IMR-90 (cell line): ENCODE measurements at regions not wholly inside any gene's neighbourhood (a gene's known extent, or its start where the extent isn't known, plus 50 kb on each side); places are given as distances from the start of the nearest gene placed in this dataset.

Source experiments
- ATAC-seq: fragments of 200-7000 bp; cut with Tn5 transposase; 2 replicates; pipeline ENCODE4 v1.9.1; 2020; ENCODE audit warnings: low read depth, mild to moderate bottlenecking, moderate library complexity
- BruUV-seq: library from RNA; stranded (reverse); fragments of 400-500 nt; replicated peaks from 2 replicates; lab custom pipeline; 2021; lab: Mats Ljungman, UMichigan
- CTCF ChIA-PET: fragments of 300-600 bp; formaldehyde crosslinking; extraction: SDS; loops from one replicate; lab custom pipeline; 2021; ENCODE audit warnings: antibody characterized with exemption; lab: Yijun Ruan, JAX
- POLR2A ChIA-PET: fragments of 300-600 bp; sonication (Branson Sonifier 250); formaldehyde crosslinking; loops from one replicate; lab custom pipeline; 2022; ENCODE audit warnings: antibody characterized with exemption; ENCODE audit not compliant: unreplicated experiment; lab: Charles Lee
- DNase-seq: peaks from one replicate; pipeline ENCODE4 v3.0.0; 2013
- H2AFZ ChIP-seq: replicated peaks from 2 replicates; pipeline ENCODE3; 2013; ENCODE audit warnings: low read length, mild to moderate bottlenecking; ENCODE audit not compliant: poor library complexity
- H2AK5ac ChIP-seq: 2 replicates; pipeline ENCODE4 v1.6.1; 2013; ENCODE audit warnings: low read depth, low read length, inconsistent platforms
- H2AK9ac ChIP-seq: replicated peaks from 2 replicates; pipeline ENCODE3; 2013; ENCODE audit warnings: mild to moderate bottlenecking, low read depth, low read length, moderate library complexity; ENCODE audit not compliant: poor library complexity
- H2BK120ac ChIP-seq: 2 replicates; pipeline ENCODE4 v1.6.1; 2013; ENCODE audit warnings: low read depth, low read length, inconsistent platforms
- H2BK15ac ChIP-seq: 3 replicates; pipeline ENCODE4 v1.6.1; 2013; ENCODE audit warnings: low read depth, low read length, inconsistent platforms
- H2BK20ac ChIP-seq: 2 replicates; pipeline ENCODE4 v1.6.1; 2013; ENCODE audit warnings: low read depth, mild to moderate bottlenecking, inconsistent platforms, low read length, moderate library complexity
- H2BK5ac ChIP-seq: 2 replicates; pipeline ENCODE4 v1.6.1; 2013; ENCODE audit warnings: mild to moderate bottlenecking, low read depth, low read length, inconsistent platforms; ENCODE audit not compliant: poor library complexity, severe bottlenecking
- H3K14ac ChIP-seq: replicated peaks from 2 replicates; pipeline ENCODE4 v1.6.1; 2013; ENCODE audit warnings: low read depth, low read length, inconsistent platforms
- H3K18ac ChIP-seq: 2 replicates; pipeline ENCODE4 v1.6.1; 2013; ENCODE audit warnings: low read depth, low read length, control low read depth
- H3K23ac ChIP-seq: 2 replicates; pipeline ENCODE4 v1.6.1; 2013; ENCODE audit warnings: low read depth, low read length, inconsistent platforms
- H3K27ac ChIP-seq: 2 replicates; pipeline ENCODE4 v1.5.1; 2013; ENCODE audit warnings: mild to moderate bottlenecking, control low read depth, low read length; ENCODE audit not compliant: insufficient read depth
- H3K27me3 ChIP-seq: 2 replicates; pipeline ENCODE4 v1.6.1; 2013; ENCODE audit warnings: low read length; ENCODE audit not compliant: control insufficient read depth, insufficient read depth
- H3K36me3 ChIP-seq: 2 replicates; pipeline ENCODE4 v1.6.1; 2013; ENCODE audit warnings: low read length, mixed read lengths; ENCODE audit not compliant: control insufficient read depth, insufficient read depth
- H3K4ac ChIP-seq: 2 replicates; pipeline ENCODE4 v1.6.1; 2013; ENCODE audit warnings: low read depth, low read length, inconsistent platforms
- H3K4me1 ChIP-seq: 2 replicates; pipeline ENCODE4 v1.6.1; 2013; ENCODE audit warnings: low read length, mixed read lengths; ENCODE audit not compliant: control insufficient read depth, insufficient read depth
- H3K4me2 ChIP-seq: 2 replicates; pipeline ENCODE4 v1.6.1; 2013; ENCODE audit warnings: low read depth, mild to moderate bottlenecking, control low read depth, low read length, moderate library complexity
- H3K4me3 ChIP-seq: 2 replicates; pipeline ENCODE4 v1.5.1; 2013; ENCODE audit warnings: low read depth, mild to moderate bottlenecking, control low read depth, low read length, moderate library complexity; ENCODE audit not compliant: insufficient read depth
- H3K56ac ChIP-seq: 2 replicates; pipeline ENCODE4 v1.6.1; 2013; ENCODE audit warnings: low read length, inconsistent platforms; ENCODE audit not compliant: insufficient read depth; ENCODE audit errors: extremely low read depth
- H3K79me1 ChIP-seq, 2 experiments: 2 replicates each; pipeline ENCODE4 v1.6.1; 2013; ENCODE audit warnings: low read length in 2 of 2, inconsistent platforms in 1 of 2, low read depth in 1 of 2
- H3K9ac ChIP-seq: 2 replicates; pipeline ENCODE4 v1.6.1; 2013; ENCODE audit warnings: low read depth, low read length, control low read depth
- H3K9me1 ChIP-seq: 2 replicates; pipeline ENCODE4 v1.6.1; 2013; ENCODE audit warnings: low read length, inconsistent platforms; ENCODE audit not compliant: insufficient read depth
- H3K9me3 ChIP-seq: 2 replicates; pipeline ENCODE4 v1.6.1; 2013; ENCODE audit warnings: low read length; ENCODE audit not compliant: control insufficient read depth, insufficient read depth
- H4K20me1 ChIP-seq: 2 replicates; pipeline ENCODE4 v1.6.1; 2013; ENCODE audit warnings: low read length, inconsistent platforms; ENCODE audit not compliant: insufficient read depth
- H4K5ac ChIP-seq: 2 replicates; pipeline ENCODE4 v1.6.1; 2013; ENCODE audit warnings: mild to moderate bottlenecking, low read depth, low read length, control low read depth
- H4K8ac ChIP-seq, 2 experiments: 2 replicates each; pipeline ENCODE4 v1.6.1; 2013; ENCODE audit warnings: low read depth in 2 of 2, low read length in 2 of 2, control low read depth in 1 of 2, inconsistent platforms in 1 of 2
- H4K91ac ChIP-seq: 2 replicates; pipeline ENCODE4 v1.6.1; 2013; ENCODE audit warnings: low read depth, low read length, inconsistent platforms; ENCODE audit not compliant: insufficient read depth
- BHLHE40 ChIP-seq: fragments of 150-350 bp; IDR thresholded peaks from 2 replicates; pipeline ENCODE4 v1.6.1; 2016; ENCODE audit warnings: mild to moderate bottlenecking, low read depth, low read length
- CEBPB ChIP-seq: IDR thresholded peaks from 2 replicates; pipeline ENCODE4 v1.6.1; 2012; ENCODE audit warnings: low read depth, low read length, improper control_type of control experiment
- CHD1 ChIP-seq: IDR thresholded peaks from 2 replicates; pipeline ENCODE4 v1.6.1; 2012; ENCODE audit warnings: low read depth, low read length, improper control_type of control experiment
- CTCF ChIP-seq: conservative IDR thresholded peaks from 2 replicates; pipeline ENCODE4 v1.5.1; 2012; ENCODE audit warnings: mild to moderate bottlenecking, low read depth, low read length, improper control_type of control experiment
- ELK1 ChIP-seq: fragments of 150-350 bp; IDR thresholded peaks from 2 replicates; pipeline ENCODE4 v1.6.1; 2016; ENCODE audit warnings: low read depth, mild to moderate bottlenecking, low read length, moderate library complexity, borderline replicate concordance
- FOS ChIP-seq: fragments of 150-350 bp; IDR thresholded peaks from 2 replicates; pipeline ENCODE4 v1.6.1; 2016; ENCODE audit warnings: low read depth, low read length
- MAFK ChIP-seq: IDR thresholded peaks from 2 replicates; pipeline ENCODE4 v1.6.1; 2012; ENCODE audit warnings: low read depth, low read length, improper control_type of control experiment
- NFE2L2 ChIP-seq: fragments of 150-350 bp; IDR thresholded peaks from 2 replicates; pipeline ENCODE4 v1.6.1; 2016; ENCODE audit warnings: low read depth, mild to moderate bottlenecking, low read length
- POLR2A ChIP-seq: IDR thresholded peaks from 2 replicates; pipeline ENCODE4 v1.6.1; 2012; ENCODE audit warnings: mild to moderate bottlenecking, low read depth, low read length
- RAD21 ChIP-seq: IDR thresholded peaks from 2 replicates; pipeline ENCODE4 v1.6.1; 2012; ENCODE audit warnings: low read length, improper control_type of control experiment
- RCOR1 ChIP-seq: IDR thresholded peaks from 2 replicates; pipeline ENCODE4 v1.6.1; 2012; ENCODE audit warnings: mild to moderate bottlenecking, low read length, improper control_type of control experiment; ENCODE audit not compliant: insufficient replicate concordance
- USF2 ChIP-seq: fragments of 150-350 bp; IDR thresholded peaks from 2 replicates; pipeline ENCODE4 v1.6.1; 2017; ENCODE audit warnings: mild to moderate bottlenecking, antibody characterized with exemption, low read length, low read depth
- dilution Hi-C: fragments of 300-500 bp; cut with HindIII; formaldehyde crosslinking; loops from one replicate; pipeline ENCODE4 v1.14.3; 2018; ENCODE audit warnings: low sequenced_read_pairs; ENCODE audit not compliant: unreplicated experiment
- in situ Hi-C: fragments of 300-500 bp; cut with MboI; formaldehyde crosslinking; loops from 3 replicates; pipeline ENCODE4 v1.14.3; 2019; ENCODE audit warnings: low sequenced_read_pairs, inconsistent platforms, mixed read lengths
- intact Hi-C: fragments of 100-400 bp; cut with micrococcal nuclease; formaldehyde crosslinking; loops from 2 replicates; pipeline ENCODE4 v1.10.0; 2022

GRCh38 chr13:55361141-55361540, 1779.6 kb upstream of the PRR20A start:
- Histone ChIP-seq H4K5ac (no peak overlapping the region), H3K27ac (no peak overlapping the region), H3K23ac (no peak overlapping the region), H4K8ac (no peak overlapping the region), H3K4me3 (no peak overlapping the region), H3K9me3 (peaks cover 2% of the 10 kb centered on the region), H3K9ac (no peak overlapping the region), H3K4me2 (no peak overlapping the region), H2AK5ac (no peak overlapping the region), H2AFZ (no peak overlapping the region), H3K79me1 (no peaks in the 10 kb centered on the region), H3K9me1 (no peaks in the 10 kb centered on the region), H3K27me3 (no peaks in the 10 kb centered on the region), H3K18ac (no peak overlapping the region), H3K4ac (no peak overlapping the region), H4K91ac (no peak overlapping the region), H2BK120ac (no peak overlapping the region), H2BK15ac (no peak overlapping the region), H3K36me3 (no peaks in the 10 kb centered on the region), H2BK20ac (no peak overlapping the region), H2AK9ac (no peak overlapping the region), H3K4me1 (no peaks in the 10 kb centered on the region), H3K14ac (no peak overlapping the region), H4K20me1 (no peaks in the 10 kb centered on the region), H3K56ac (no peak overlapping the region), H2BK5ac (no peak overlapping the region)
- ChIA-PET POLR2A (no interaction called here), CTCF (no interaction called here)
- dilution Hi-C loops = no loop called here
- DNase-seq (no peak), ATAC-seq (no peak)
- in situ Hi-C loops = no loop called here
- TF ChIP-seq NFE2L2 (no peak), MAFK (no peak), CHD1 (no peak), USF2 (no peak), CTCF (no peak), CEBPB (no peak), BHLHE40 (no peak), POLR2A (no peak), FOS (no peak), ELK1 (no peak), RAD21 (no peak), RCOR1 (no peak)
- intact Hi-C loops = no loop called here
- BruUV-seq = no TSS peak
